GM12872 (cell line): ENCODE measurements at regions not wholly inside any gene's neighbourhood (a gene's known extent, or its start where the extent isn't known, plus 50 kb on each side); places are given as distances from the start of the nearest gene placed in this dataset.

Experiments
- TF ChIP-seq, protein P1 (sequence below): IDR thresholded peaks from 3 replicates; pipeline ENCODE4 v1.5.1; 2011; ENCODE audit warnings: low read depth, mild to moderate bottlenecking, low read length, moderate library complexity; ENCODE audit not compliant: insufficient read depth

DNA sequence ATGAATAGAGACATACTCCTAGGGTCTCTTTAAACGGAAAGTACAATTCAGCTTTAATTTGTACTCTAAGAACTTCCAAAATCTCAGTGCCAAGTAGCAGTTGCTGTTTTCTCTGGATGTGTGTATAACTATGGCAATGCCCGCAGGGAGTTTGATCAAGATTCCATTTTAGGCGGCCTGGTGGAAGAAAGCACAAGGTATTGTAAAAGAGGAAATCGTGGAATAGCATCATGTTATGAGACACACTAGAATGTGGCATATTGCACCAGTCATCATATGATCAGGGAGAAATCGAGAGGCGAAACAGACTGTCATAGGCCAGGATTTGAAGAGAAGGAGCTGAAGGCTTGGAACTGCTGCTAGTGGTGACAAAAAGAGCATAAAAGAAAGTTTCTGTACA lies 316.2 kb upstream of the FMN2 start:
- TF ChIP-seq, protein P1, sequence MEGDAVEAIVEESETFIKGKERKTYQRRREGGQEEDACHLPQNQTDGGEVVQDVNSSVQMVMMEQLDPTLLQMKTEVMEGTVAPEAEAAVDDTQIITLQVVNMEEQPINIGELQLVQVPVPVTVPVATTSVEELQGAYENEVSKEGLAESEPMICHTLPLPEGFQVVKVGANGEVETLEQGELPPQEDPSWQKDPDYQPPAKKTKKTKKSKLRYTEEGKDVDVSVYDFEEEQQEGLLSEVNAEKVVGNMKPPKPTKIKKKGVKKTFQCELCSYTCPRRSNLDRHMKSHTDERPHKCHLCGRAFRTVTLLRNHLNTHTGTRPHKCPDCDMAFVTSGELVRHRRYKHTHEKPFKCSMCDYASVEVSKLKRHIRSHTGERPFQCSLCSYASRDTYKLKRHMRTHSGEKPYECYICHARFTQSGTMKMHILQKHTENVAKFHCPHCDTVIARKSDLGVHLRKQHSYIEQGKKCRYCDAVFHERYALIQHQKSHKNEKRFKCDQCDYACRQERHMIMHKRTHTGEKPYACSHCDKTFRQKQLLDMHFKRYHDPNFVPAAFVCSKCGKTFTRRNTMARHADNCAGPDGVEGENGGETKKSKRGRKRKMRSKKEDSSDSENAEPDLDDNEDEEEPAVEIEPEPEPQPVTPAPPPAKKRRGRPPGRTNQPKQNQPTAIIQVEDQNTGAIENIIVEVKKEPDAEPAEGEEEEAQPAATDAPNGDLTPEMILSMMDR = no peak

DNA sequence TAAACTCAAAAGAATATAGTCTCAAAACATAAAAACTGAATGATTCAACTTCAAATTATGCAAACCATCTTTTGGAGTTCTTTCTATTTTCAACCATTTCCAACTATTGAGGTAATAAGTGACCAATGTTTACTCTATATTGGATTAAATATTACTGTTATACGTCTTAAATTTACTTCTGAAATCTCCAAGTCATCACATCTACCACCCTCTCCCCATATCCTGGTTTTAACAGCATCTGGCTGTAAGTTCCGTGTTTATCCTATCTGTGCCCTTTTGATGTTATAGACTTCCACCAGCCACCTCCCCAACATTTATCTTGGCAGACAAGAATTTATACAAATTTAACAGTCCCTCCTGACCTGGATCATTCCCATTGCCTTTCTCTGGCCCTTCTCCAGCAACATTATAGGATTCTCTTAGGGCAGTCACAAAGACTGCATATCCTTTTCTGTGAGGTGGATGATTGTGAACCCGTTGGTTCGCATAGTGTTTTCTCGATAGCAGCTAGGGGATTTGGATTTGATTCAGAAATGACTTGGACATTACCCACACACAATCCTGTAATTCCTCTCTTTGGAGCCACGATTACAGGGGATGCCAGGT lies 313.4 kb upstream of the FMN2 start:
- TF ChIP-seq, protein P1 = no peak

DNA sequence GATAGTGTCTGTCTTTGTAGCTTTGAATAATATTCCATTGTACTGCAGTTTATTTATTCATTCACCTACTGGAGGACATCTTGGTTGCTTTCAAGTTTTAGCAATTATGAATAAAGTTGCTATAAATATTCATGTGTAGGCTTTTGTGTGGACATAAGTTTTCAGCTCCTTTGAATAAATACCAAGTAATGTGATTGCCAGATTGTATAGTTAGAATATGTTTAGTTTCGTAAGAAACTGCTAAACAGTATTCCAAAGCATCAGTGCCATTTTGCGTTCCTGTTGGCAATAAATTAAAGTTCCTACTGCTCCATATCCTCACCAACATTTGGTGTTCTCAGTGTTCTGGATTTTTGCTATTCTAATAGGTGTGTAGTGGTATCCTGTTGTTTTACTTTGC lies 311.7 kb upstream of the FMN2 start:
- TF ChIP-seq, protein P1 = no peak

DNA sequence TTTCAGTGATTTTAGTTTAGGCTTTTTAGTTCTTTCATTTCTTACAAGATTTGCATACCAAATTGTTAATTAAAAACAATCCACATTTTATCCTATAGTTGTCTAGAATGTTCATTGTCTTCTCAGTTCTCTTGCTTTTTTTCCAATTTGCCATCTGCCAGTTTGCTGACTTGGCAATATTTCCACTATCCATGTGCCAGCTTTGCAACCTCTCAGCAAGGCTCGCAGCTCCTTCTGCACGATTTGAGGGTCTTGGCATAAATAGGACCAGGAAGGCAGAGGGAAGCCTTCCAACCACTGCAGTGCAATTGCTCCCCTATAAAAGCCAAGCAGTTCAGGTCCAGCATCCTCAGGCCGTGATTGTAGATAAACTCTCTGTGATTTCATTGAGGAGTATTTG lies 306.8 kb upstream of the FMN2 start:
- TF ChIP-seq, protein P1 = no peak

DNA sequence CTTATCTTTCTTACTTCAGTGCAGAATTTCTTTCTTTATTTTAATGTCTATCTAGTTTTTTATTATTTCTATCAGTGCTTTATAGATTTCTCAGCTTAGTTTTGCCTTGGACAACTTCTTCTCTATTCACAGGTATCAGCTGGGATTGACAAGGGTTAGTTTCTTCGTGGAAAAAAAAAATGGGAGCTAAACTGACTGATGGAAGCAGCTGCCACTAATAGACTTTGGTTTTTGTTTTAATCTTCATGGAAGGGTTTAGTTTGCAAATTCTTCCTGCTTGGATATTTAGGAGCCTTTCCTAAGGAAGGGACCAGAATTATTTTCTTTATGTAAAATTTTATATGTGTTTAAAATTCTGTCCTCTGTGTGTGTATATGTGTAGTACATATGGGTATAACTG lies 306.1 kb upstream of the FMN2 start:
- TF ChIP-seq, protein P1 = no peak

DNA sequence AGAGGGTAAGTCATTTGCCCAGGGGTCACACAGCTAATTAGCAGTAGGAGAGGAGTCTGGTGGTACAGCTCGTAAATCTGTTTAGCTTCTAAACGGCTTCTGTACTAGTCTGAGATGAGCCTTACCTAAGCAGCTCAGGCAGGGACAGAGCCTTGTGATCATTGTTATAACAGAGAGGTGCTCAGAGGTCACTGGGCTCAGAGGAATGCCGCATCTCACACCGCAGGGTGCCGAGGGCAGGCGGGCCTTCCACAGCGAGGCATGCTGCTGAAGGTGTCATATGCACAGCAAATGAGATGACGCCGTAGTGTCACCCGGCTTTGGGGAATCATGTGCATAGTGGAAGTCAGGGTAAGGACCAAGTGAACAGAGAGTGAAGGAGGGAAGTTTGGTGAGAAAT lies 305.2 kb upstream of the FMN2 start:
- TF ChIP-seq, protein P1 = no peak

DNA sequence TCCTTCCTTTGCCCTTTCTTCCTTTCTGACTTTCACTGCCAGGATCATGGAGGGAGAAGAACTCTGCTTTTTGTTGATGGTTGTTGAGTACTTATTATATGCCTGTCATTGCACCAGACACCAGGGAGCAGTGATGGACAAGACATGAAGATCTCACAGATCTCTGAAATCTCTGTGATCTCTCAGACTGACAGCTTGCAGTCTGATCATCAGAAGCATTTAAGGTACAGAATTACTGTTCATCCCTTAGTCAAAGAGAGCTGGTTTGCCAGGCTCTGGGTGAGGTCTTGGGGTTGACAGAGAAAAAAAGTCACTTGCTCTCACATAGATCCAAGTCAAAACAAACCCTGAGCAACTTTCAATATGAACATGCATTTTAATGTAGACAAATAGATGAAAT lies 299.5 kb upstream of the FMN2 start:
- TF ChIP-seq, protein P1 = no peak
